Endodermal cell (in vitro differentiated cells): ENCODE measurements at regions not wholly inside any gene's neighbourhood (a gene's known extent, or its start where the extent isn't known, plus 50 kb on each side); places are given as distances from the start of the nearest gene placed in this dataset.

Source experiments
- DNase-seq: peaks from one replicate; pipeline ENCODE4 v3.0.0-alpha.2; 2017
- H3K27ac ChIP-seq: 2 replicates; pipeline ENCODE4 v1.5.1; 2013; ENCODE audit warnings: mild to moderate bottlenecking, low read depth, low read length, moderate library complexity
- H3K27me3 ChIP-seq: 2 replicates; pipeline ENCODE4 v1.6.1; 2013; ENCODE audit warnings: mild to moderate bottlenecking, low read length, moderate library complexity; ENCODE audit not compliant: insufficient read depth, control insufficient read depth, poor library complexity, severe bottlenecking
- H3K36me3 ChIP-seq: 2 replicates; pipeline ENCODE4 v1.7.0; 2013; ENCODE audit warnings: mild to moderate bottlenecking, low read length, moderate library complexity; ENCODE audit not compliant: control insufficient read depth, insufficient read depth
- H3K4me1 ChIP-seq: one replicate; pipeline ENCODE4 v1.7.0; 2013; ENCODE audit warnings: low read length; ENCODE audit not compliant: control insufficient read depth, insufficient read depth
- H3K4me3 ChIP-seq: 2 replicates; pipeline ENCODE4 v1.5.1; 2013; ENCODE audit warnings: mild to moderate bottlenecking, low read length, moderate library complexity
- H3K9ac ChIP-seq: 2 replicates; pipeline ENCODE4 v1.6.1; 2013; ENCODE audit warnings: mild to moderate bottlenecking, low read length, moderate library complexity; ENCODE audit not compliant: poor library complexity, severe bottlenecking; ENCODE audit errors: extremely low read depth
- H3K9me3 ChIP-seq: 2 replicates; pipeline ENCODE4 v1.6.1; 2013; ENCODE audit warnings: mild to moderate bottlenecking, low read length, moderate library complexity; ENCODE audit not compliant: control insufficient read depth
- H3K27ac Mint-ChIP-seq: 2 replicates; pipeline ENCODE4 v1.8.0; 2020; ENCODE audit warnings: mixed read lengths
- H3K27me3 Mint-ChIP-seq: 2 replicates; pipeline ENCODE4 v1.8.0; 2021; ENCODE audit warnings: mild to moderate bottlenecking, mixed read lengths; ENCODE audit not compliant: insufficient read depth
- H3K36me3 Mint-ChIP-seq: 2 replicates; pipeline ENCODE4 v1.8.0; 2020; ENCODE audit warnings: low read depth, mixed read lengths
- H3K4me1 Mint-ChIP-seq: 2 replicates; pipeline ENCODE4 v1.8.0; 2020; ENCODE audit warnings: mixed read lengths
- H3K4me3 Mint-ChIP-seq: 2 replicates; pipeline ENCODE4 v1.8.0; 2020; ENCODE audit warnings: mild to moderate bottlenecking, moderate library complexity, mixed read lengths
- H3K9me3 Mint-ChIP-seq: 2 replicates; pipeline ENCODE4 v1.8.0; 2020; ENCODE audit warnings: mild to moderate bottlenecking, mixed read lengths
- CTCF ChIP-seq: fragments of 200-600 bp; sonication (generic); conservative IDR thresholded peaks from 2 replicates; pipeline ENCODE4 v1.5.0; 2021; ENCODE audit warnings: antibody characterized with exemption, mild to moderate bottlenecking
- WGBS, 2 experiments: methylation state at CpG; one replicate each; pipeline versions ENCODE4 v1.1.5 to v1.1.7; 2013; ENCODE audit warnings: missing lambda C conversion rate in 2 of 2, mixed read lengths in 1 of 2; ENCODE audit not compliant: insufficient coverage in 1 of 2, insufficient read length in 1 of 2; 5-methylcytosine and 5-hydroxymethylcytosine counted together

DNA sequence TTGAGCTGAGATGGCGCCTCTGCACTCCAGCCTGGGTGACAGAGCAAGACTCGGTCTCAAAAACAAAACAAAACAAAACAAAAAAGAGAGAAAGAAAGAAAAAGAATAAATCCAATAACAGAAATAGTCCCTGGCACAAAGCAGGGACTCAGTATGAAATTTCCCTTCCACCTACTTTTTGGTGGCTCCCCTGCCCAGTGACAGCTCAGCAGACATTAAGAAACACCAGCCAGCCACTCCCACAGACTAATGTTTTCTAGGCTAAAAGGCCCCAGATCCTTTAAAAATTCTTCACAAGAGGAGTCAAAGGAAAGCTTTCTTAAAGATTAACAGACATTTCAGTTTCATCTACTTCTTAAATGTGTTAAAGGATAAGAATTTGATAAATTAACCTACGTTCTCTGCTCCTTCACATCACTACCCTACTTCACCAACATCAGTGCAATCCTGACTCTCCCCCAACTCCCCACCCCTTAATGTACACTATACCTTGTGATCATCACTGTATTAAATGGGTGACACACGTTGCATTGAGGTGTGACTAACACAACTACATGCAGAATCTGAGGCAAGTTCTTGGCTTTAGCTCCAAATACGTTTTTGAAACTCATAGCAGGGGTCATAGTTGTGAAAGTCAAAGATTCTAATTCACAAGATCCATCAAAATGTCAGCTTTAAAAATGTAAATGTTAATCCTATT, 114.5 kb upstream of the CAV2 start:
- H3K36me3 Mint-ChIP-seq, result no peaks in the 10 kb centered on the region
- no peak for DNase-seq
- no peaks in the 10 kb centered on the region for H3K27me3 ChIP-seq
- no peaks in the 10 kb centered on the region for H3K9me3 Mint-ChIP-seq
- H3K4me1 ChIP-seq, result no peaks in the 10 kb centered on the region
- TF ChIP-seq CTCF, result no peak
- peaks cover 2% of the 10 kb centered on the region for H3K4me1 Mint-ChIP-seq
- no peak overlapping the region for H3K4me3 ChIP-seq
- H3K9ac ChIP-seq, result no peak overlapping the region
- WGBS, 2 experiments, result 38 to 61% methylated on average over 1 to 5 of the region's 5 CpGs
- H3K36me3 ChIP-seq, result no peaks in the 10 kb centered on the region
- no peaks in the 10 kb centered on the region for H3K27me3 Mint-ChIP-seq
- no peak overlapping the region for H3K27ac Mint-ChIP-seq
- no peak overlapping the region for H3K4me3 Mint-ChIP-seq
- no peak overlapping the region for H3K27ac ChIP-seq
- H3K9me3 ChIP-seq, result no peaks in the 10 kb centered on the region

DNA sequence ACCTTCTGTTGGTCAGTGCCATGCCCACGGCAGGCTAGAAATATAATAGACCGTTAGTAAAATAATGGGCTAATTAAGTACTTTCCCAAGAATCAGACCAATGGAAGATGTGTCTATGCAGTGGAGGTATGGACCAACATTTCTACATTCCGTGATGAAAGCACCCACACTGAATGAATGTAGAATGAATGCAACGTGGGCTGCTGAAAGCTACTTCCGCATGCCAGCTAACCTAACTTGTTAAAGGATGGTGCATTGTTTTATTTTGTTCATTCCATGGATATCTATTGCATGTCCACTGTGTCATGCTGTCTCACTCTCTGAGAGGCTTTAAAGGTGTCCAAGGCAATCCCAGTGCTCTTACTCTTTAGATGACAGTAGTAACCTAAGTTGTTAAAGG, 112.9 kb upstream of the CAV2 start:
- Histone ChIP-seq H3K36me3 (no peaks in the 10 kb centered on the region), H3K27me3 (no peaks in the 10 kb centered on the region), H3K4me3 (no peak overlapping the region), H3K9ac (no peak overlapping the region), H3K27ac (no peak overlapping the region), H3K4me1 (no peaks in the 10 kb centered on the region), H3K9me3 (no peaks in the 10 kb centered on the region)
- no peak for TF ChIP-seq CTCF
- no peak overlapping the region for H3K27ac Mint-ChIP-seq
- no peak for DNase-seq
- H3K4me1 Mint-ChIP-seq, result peaks cover 2% of the 10 kb centered on the region
- 96 to 100% methylated on average over 3 to 5 of the region's 5 CpGs for WGBS, 2 experiments
- no peak overlapping the region for H3K4me3 Mint-ChIP-seq
- no peaks in the 10 kb centered on the region for H3K27me3 Mint-ChIP-seq
- no peaks in the 10 kb centered on the region for H3K36me3 Mint-ChIP-seq
- H3K9me3 Mint-ChIP-seq, result no peaks in the 10 kb centered on the region

DNA sequence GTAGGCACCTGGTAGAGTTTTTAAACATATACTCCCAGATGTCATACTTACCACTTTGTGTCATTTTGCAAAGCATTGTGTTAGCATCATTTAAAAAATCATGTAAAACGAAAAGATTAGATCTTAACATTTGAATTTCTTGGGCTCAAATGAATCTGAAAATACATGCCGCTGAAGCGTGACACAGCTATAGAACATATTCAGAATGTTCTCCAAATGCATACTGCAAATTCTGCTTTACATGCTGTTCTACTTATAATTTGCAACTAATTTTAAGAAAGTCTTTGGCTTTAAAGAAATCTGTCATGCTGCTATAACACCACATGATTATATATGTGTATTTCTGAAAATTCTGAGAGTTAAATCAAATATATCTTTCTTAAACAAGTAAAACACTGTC, 109.2 kb upstream of the CAV2 start:
- H3K27ac Mint-ChIP-seq, result no peak overlapping the region
- no peaks in the 10 kb centered on the region for H3K27me3 Mint-ChIP-seq
- no peaks in the 10 kb centered on the region for H3K36me3 ChIP-seq
- no peak overlapping the region for H3K27ac ChIP-seq
- no peak for TF ChIP-seq CTCF
- H3K9me3 Mint-ChIP-seq, result no peaks in the 10 kb centered on the region
- no peak overlapping the region for H3K9ac ChIP-seq
- WGBS, 2 experiments, result 88 to 93% methylated on average over 3 of the region's 3 CpGs
- no peaks in the 10 kb centered on the region for H3K36me3 Mint-ChIP-seq
- no peak for DNase-seq
- no peaks in the 10 kb centered on the region for H3K27me3 ChIP-seq
- H3K9me3 ChIP-seq, result no peaks in the 10 kb centered on the region
- H3K4me3 Mint-ChIP-seq, result no peak overlapping the region
- H3K4me1 ChIP-seq, result no peaks in the 10 kb centered on the region
- no peak overlapping the region for H3K4me3 ChIP-seq
- H3K4me1 Mint-ChIP-seq, result no peaks in the 10 kb centered on the region
